ENCODE measurements at regions not wholly inside any gene's neighbourhood (a gene's known extent, or its start where the extent isn't known, plus 50 kb on each side); places are given as distances from the start of the nearest gene placed in this dataset.

GRCh38 chr16:19361587-19361986 is 56.1 kb upstream of the TMC5 start:
- DNase-seq (ENCODE audit: low read depth) = peak; percentile 34

GRCh38 chr16:19363740-19364139 is 53.9 kb upstream of the TMC5 start:
- DNase-seq (ENCODE audit: low read depth) = peak; percentile 39

DNA sequence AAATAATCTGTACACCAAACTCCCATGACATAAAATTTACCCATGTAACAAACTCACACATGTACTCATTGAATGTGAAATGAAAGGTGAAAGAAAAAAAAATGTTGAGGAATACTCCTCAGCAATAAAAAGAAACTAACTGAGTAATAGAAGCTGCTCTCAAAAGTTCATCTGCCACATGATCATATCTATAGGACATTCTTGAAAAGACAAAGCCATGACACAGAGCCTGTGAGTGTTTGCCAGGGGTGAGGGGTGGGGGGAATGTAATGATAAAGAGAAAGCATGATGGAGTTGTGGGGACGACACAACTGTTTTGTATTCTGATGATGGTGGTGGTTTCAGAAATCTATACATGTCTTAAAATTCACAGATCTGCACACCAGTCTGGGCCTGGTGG is 52.2 kb upstream of the TMC5 start:
- peak; percentile 31 for DNase-seq (ENCODE audit: low read depth)

GRCh38 chr16:19366391-19366790 is 51.3 kb upstream of the TMC5 start:
- peak; percentile 73 for DNase-seq (ENCODE audit: low read depth)

GRCh38 chr16:19367335-19367734 is 50.3 kb upstream of the TMC5 start:
- no peak for DNase-seq (ENCODE audit: low read depth)
